SH-SY5Y (cell line): ENCODE measurements at regions not wholly inside any gene's neighbourhood (a gene's known extent, or its start where the extent isn't known, plus 50 kb on each side); places are given as distances from the start of the nearest gene placed in this dataset.

ENCODE experiments used
- GATA2 ChIP-seq: IDR thresholded peaks from 2 replicates; pipeline ENCODE4 v1.6.1; 2011; ENCODE audit warnings: mild to moderate bottlenecking, low read depth, low read length
- GATA3 ChIP-seq: IDR thresholded peaks from 2 replicates; pipeline ENCODE4 v1.6.1; 2011; ENCODE audit warnings: low read depth, mild to moderate bottlenecking, low read length, moderate library complexity

DNA sequence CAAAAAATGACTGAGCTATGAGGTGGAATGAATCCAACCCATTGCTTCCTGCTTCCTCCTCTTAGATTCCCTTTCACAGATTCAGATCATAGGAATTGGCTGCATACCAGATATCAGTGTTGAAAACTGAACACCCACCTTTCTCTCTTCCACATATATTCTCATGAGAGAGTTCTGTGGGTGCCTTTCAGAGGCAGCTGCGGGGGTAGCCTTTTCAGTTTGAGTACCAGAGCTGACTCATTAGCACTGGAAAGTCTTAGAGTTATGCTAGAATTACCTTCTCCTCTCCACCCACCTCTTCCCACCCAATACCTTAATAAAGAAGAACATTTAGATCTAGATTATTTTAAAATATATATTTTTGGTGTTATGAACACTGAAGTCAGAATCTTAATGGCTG lies 495.4 kb upstream of the SEL1L start:
- TF ChIP-seq GATA2 = no peak
- no peak for TF ChIP-seq GATA3
